BE2C (cell line): ENCODE measurements at regions not wholly inside any gene's neighbourhood (a gene's known extent, or its start where the extent isn't known, plus 50 kb on each side); places are given as distances from the start of the nearest gene placed in this dataset.
"Not testable (repeated sequence)": the region's sequence is repeated elsewhere in the genome, so short reads cannot be mapped to it uniquely, and the experiment has no call there.

Source experiments
- DNase-seq: peaks from one replicate; pipeline ENCODE4 v3.0.0-alpha.2; 2020
- H3K27me3 ChIP-seq: fragments of 250-450 bp; sonication (Bioruptor Pico); 2 replicates; pipeline ENCODE4 v1.5.1; 2020; ENCODE audit warnings: mild to moderate bottlenecking
- H3K36me3 ChIP-seq: fragments of 250-450 bp; sonication (Bioruptor Pico); 2 replicates; pipeline ENCODE4 v1.5.1; 2020; ENCODE audit warnings: mild to moderate bottlenecking
- H3K4me1 ChIP-seq: fragments of 250-450 bp; sonication (Bioruptor Pico); 2 replicates; pipeline ENCODE4 v1.5.1; 2020
- H3K4me3 ChIP-seq: 2 replicates; pipeline ENCODE4 v1.5.1; 2011; ENCODE audit warnings: low read depth, low read length
- H3K9me3 ChIP-seq: fragments of 250-450 bp; sonication (Bioruptor Pico); 2 replicates; pipeline ENCODE4 v1.5.1; 2020
- CTCF ChIP-seq: IDR thresholded peaks from 2 replicates; pipeline ENCODE4 v1.5.1; 2012; ENCODE audit warnings: mild to moderate bottlenecking, low read depth, low read length

- not testable (repeated sequence) for H3K36me3 ChIP-seq, H3K4me3 ChIP-seq, H3K27me3 ChIP-seq, H3K9me3 ChIP-seq, H3K4me1 ChIP-seq, DNase-seq
Observed at GRCh38 chr17:20387549-20387948, 79.8 kb downstream of the LGALS9B start.

- peak; percentile 36 for TF ChIP-seq CTCF
- H3K4me3 ChIP-seq, H3K36me3 ChIP-seq, H3K9me3 ChIP-seq, H3K4me1 ChIP-seq, H3K27me3 ChIP-seq, DNase-seq: not testable (repeated sequence)
Observed at GRCh38 chr17:20381358-20382300, 85.7 kb downstream of the LGALS9B start.

- not testable (repeated sequence) for H3K9me3 ChIP-seq, DNase-seq, H3K27me3 ChIP-seq, H3K36me3 ChIP-seq, H3K4me3 ChIP-seq, H3K4me1 ChIP-seq
Observed at GRCh38 chr17:20380625-20381024, 86.7 kb downstream of the LGALS9B start.

- H3K9me3 ChIP-seq, H3K4me3 ChIP-seq, H3K4me1 ChIP-seq, DNase-seq, H3K27me3 ChIP-seq, H3K36me3 ChIP-seq: not testable (repeated sequence)
Observed at GRCh38 chr17:20379251-20379650, 88.1 kb downstream of the LGALS9B start.

GRCh38 chr17:20376642-20377041 lies 90.7 kb downstream of the LGALS9B start:
- not testable (repeated sequence) for H3K9me3 ChIP-seq, DNase-seq, H3K27me3 ChIP-seq, H3K4me1 ChIP-seq, H3K4me3 ChIP-seq, H3K36me3 ChIP-seq

- not testable (repeated sequence) for H3K4me3 ChIP-seq, H3K36me3 ChIP-seq, DNase-seq, H3K27me3 ChIP-seq, H3K9me3 ChIP-seq, H3K4me1 ChIP-seq
Observed at GRCh38 chr17:20375745-20376144, 91.6 kb downstream of the LGALS9B start.
